ENCODE measurements at regions not wholly inside any gene's neighbourhood (a gene's known extent, or its start where the extent isn't known, plus 50 kb on each side); places are given as distances from the start of the nearest gene placed in this dataset.
A peak's percentile ranks its signal among the peaks of the same experiment; 100 is the strongest.

- no peak for ATAC-seq
- DNase-seq = no peak
These were observed 196.1 kb downstream of the MACC1 start for GRCh38 chr7:20021066-20021465.

- ATAC-seq (no peak), DNase-seq (no peak)
These were observed 197.3 kb downstream of the MACC1 start for GRCh38 chr7:20019757-20020432.

GRCh38 chr7:20016669-20017068, 200.5 kb downstream of the MACC1 start:
- ATAC-seq (no peak), DNase-seq (no peak)

GRCh38 chr7:20013536-20013935, 203.6 kb downstream of the MACC1 start:
- ATAC-seq (no peak), DNase-seq (no peak)

- no peak for ATAC-seq
These were observed 205.1 kb downstream of the MACC1 start for GRCh38 chr7:20012100-20012499.

GRCh38 chr7:20010877-20011276, 206.3 kb downstream of the MACC1 start:
- no peak for DNase-seq
- no peak for ATAC-seq

More at GRCh38 chr7:20012100-20012499, 205.1 kb downstream of the MACC1 start:
- no peak for DNase-seq

- no peak for DNase-seq
- ATAC-seq = no peak
These were observed 209.7 kb downstream of the MACC1 start for GRCh38 chr7:20007510-20007909.

GRCh38 chr7:20005081-20005480, 212.1 kb downstream of the MACC1 start:
- DNase-seq (no peak), ATAC-seq (no peak)

- ATAC-seq = no peak
- no peak for DNase-seq
These were observed 217.5 kb downstream of the MACC1 start for GRCh38 chr7:19999681-20000080.

GRCh38 chr7:19991936-19992335, 218.5 kb upstream of the TMEM196 start:
- no peak for ATAC-seq
- no peak for DNase-seq

- DNase-seq (no peak), ATAC-seq (no peak)
These were observed 216.5 kb upstream of the TMEM196 start for GRCh38 chr7:19989906-19990305.

- DNase-seq (no peak), ATAC-seq (no peak)
These were observed 215.4 kb upstream of the TMEM196 start for GRCh38 chr7:19988860-19989259.

GRCh38 chr7:19984231-19984632, 210.8 kb upstream of the TMEM196 start:
- DNase-seq (no peak), ATAC-seq (no peak)

- ATAC-seq (no peak), DNase-seq (peak; percentile 7)
These were observed 209.7 kb upstream of the TMEM196 start for GRCh38 chr7:19982841-19983835.

GRCh38 chr7:19973581-19973980, 200.2 kb upstream of the TMEM196 start:
- ATAC-seq = no peak
- no peak for DNase-seq

GRCh38 chr7:19972876-19973275, 199.5 kb upstream of the TMEM196 start:
- ATAC-seq = no peak

GRCh38 chr7:19971956-19972355, 198.5 kb upstream of the TMEM196 start:
- DNase-seq (no peak), ATAC-seq (no peak)

More at GRCh38 chr7:19972876-19973275, 199.5 kb upstream of the TMEM196 start:
- DNase-seq = no peak

GRCh38 chr7:19970514-19970913, 197.1 kb upstream of the TMEM196 start:
- no peak for ATAC-seq
- DNase-seq = no peak

GRCh38 chr7:19969859-19970493, 196.6 kb upstream of the TMEM196 start:
- DNase-seq = no peak
- no peak for ATAC-seq

- DNase-seq (no peak), ATAC-seq (no peak)
These were observed 190.8 kb upstream of the TMEM196 start for GRCh38 chr7:19964246-19964645.

GRCh38 chr7:19963695-19964094, 190.3 kb upstream of the TMEM196 start:
- ATAC-seq (no peak), DNase-seq (no peak)

- ATAC-seq = no peak
- no peak for DNase-seq
These were observed 185.0 kb upstream of the TMEM196 start for GRCh38 chr7:19958309-19958896.

Measured in stimulated activated naive CD8-positive, alpha-beta T cell treated with anti-CD3 and anti-CD28 coated beads, Interleukin-15, Interleukin-2, amounts not matched to agents 100 U/mL and 50 U/mL, for 24 hours (primary cell).